HG03460 (cell line): ENCODE measurements at regions not wholly inside any gene's neighbourhood (a gene's known extent, or its start where the extent isn't known, plus 50 kb on each side); places are given as distances from the start of the nearest gene placed in this dataset.

Experiments used
- ATAC-seq: cut with Tn5 transposase; IDR thresholded peaks from one replicate; pipeline ENCODE4 v1.9.1; 2021; ENCODE audit not compliant: unreplicated experiment

DNA sequence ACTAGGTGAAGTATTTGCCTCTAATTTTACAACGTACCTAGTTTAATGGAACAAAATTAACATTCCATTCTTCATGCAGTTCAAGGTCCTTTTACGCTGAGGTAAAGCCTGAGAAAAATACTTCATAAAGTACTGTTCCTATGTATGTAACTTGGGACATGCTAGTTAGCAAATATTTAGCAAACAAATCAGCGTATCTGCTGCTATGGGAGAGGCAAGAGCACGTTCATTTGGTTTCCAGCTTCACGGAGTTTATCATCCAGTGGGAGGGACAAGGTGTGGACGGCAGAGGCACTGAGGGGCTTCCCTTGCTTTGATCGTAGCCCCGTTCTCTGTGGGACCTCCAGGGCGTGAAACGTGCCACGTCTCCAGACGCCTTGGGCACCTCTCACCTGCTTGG is 248.8 kb downstream of the IRS2 start:
- no peak for ATAC-seq

GRCh38 chr13:109533350-109533749 is 253.0 kb downstream of the IRS2 start:
- ATAC-seq = no peak

- no peak for ATAC-seq
These were observed 256.4 kb downstream of the IRS2 start for GRCh38 chr13:109529964-109530363.

DNA sequence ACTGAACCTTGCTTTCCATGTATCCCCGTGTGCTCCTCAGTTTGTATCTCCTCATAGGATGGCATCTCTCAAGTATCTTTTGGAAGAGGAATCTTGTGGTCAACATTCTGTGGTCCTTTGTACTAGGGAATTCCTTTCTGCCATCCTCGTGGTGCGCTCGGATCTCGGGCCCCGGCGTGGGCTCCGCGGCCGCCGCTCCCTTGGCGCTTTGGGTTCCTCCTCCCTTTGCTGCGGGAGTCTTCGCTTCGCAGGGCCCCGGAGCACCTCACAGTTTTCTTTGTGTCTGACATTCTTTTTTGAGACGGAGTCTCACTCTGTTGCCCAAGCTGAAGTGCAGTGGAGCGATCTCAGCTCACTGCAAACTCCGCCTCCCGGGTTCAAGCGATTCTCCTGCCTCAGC is 264.7 kb downstream of the IRS2 start:
- no peak for ATAC-seq

- no peak for ATAC-seq
These were observed 268.9 kb downstream of the IRS2 start for GRCh38 chr13:109517517-109517916.

DNA sequence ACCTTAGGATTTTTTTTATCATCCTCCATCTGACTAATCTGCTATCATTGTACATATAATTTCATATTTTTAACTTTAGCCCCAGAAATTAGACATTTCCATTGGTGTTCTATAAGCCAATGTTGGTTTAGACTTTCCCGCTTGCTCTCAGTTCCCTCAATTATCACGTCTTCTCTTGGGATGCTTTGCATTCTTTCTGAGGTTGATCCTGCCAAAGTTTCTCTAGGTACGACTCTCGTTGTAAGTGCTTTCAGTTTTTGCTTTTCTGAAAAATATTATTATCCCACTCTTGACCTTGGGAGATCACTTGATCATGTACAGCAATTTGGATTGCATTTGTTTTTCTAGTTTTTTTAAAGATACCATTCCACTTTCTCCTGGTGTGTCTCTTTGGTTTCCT is 270.2 kb downstream of the IRS2 start:
- ATAC-seq = no peak

DNA sequence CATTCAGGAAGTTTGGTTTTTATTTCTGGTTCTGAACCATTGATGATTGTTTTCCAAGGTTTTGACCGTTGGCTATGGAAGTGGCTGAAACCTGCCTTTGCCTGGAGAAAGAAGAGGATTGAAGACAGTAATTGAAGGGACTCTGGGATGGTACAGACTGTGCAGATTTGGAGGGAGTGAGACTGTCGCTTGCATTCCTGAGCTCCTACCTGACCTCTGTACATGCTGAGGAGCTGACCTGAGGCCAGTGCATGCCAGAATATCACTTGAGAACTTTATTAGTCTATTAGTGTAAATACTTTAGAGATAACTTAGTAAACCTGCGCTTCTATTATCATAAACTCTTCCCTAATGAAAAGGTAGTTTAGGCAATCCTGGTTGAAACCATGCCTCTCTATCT is 276.4 kb downstream of the IRS2 start:
- ATAC-seq = no peak

DNA sequence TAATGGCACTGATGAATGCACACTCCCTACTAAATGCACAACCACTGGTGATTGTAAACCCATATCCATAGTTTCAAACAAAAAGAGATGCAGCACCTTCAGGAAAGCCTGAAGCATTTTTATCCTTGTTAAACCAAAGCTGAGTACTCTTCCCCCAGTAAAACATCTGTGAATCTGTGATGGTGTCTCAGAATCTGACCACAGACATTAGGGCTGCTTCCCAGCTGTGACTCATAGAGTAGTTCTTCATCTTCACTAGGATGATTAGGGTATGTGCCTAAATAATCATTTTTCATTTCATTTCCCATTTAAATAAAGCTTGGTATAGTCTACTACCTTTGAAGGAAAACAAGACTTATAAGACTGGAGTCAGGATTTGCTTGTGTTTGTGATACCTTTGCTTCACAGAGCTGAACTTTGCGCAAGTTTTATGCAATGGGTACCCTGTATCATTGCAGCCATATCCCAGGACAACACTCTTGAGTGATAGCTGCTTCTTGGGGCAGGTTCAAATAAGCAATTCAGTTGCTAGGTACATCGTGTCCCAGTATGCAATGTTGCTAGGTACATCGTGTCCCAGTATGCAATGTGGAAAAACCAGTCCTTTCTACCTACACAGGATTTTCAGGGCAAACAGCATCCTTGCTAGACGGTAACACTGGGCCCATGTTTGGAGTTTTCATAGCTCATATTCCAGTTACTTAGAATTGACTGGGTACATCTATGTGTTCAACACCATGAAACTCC is 277.1 kb downstream of the IRS2 start:
- no peak for ATAC-seq

DNA sequence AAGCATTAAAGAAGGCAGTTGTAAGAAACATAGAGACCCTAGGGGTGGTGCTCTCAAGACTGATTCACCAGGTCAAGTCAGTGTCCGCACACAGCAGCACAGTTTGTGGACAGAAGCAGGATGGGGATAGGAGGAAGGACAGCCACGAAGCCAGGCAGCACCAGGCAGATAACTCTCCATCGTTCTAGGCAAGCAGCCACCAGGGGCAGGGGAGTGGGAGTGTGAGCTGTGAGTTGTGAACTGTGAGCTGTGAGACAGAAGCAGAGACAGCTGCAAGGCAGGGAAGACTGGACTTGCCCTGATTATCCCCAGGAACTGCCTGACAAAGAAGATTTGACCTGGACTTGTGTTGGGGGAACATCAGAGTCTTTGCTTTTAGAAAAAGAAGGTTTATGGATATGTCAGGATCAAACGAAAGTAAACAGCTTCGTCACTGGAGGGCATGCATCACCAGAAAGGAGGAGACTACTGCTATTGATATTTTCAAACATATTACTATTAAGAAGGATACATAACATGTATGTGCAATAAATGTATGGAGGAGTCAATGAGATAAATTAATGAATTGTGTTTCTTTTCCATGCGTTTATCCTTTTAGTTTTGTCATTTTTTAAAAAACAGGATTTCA is 286.1 kb downstream of the IRS2 start:
- no peak for ATAC-seq

DNA sequence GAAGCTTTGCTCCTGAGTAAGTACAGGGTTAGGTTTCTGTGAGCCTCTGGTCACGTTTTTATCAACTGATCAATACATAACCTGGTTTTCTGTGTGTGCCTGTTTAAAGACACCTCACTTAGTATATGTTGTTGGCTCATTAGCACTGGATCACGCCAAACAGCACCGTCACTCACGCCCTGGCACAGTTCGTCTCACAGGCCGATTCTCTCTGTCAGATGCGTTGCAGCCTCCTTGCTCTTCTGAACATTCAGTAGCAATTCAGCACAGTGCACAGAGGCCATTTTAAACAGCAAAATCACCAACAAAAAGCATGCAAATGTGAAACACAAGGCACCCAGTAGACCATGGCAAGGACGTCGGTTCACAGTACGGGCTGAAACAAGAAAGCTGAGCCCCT is 288.5 kb downstream of the IRS2 start:
- ATAC-seq = no peak

DNA sequence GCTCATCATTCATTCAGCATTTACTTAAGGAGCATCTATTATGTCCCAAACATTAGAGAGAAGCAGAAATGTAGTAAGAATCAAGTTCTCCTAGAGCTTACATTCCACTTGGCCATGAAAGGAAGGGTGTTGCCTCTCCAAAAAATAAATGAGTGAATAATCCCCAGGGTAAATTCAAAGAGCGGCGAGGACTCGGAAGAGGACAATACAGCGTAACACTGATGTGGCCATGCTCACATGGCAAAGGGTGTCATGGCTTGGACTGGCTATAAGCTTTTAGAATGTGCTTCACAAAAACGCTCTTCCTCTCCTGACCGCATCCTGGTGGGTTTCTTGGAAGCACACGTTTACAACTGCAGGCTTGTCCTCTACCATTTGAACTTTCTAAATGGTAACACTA is 290.2 kb downstream of the IRS2 start:
- no peak for ATAC-seq

DNA sequence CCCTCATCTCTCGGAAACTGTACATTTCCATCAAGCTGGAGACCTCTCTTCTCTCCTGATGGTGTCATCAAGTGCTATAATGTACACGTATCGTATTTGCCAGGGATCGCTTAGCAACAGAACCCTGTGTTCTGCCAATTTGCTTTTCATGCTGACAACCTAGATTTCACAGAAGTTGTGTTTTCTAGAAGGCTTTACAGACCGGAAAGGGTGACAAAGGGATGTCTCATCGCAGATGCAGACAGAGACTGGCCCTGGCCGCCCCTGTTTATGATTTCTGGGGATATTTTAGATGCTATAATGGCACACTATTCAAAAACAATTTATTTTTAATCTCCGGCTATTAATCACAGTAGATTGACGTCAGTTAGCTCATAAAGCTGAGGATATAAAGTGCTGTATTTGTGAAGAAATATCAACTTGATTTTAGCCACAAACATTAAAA is 291.4 kb downstream of the IRS2 start:
- ATAC-seq = no peak

- no peak for ATAC-seq
These were observed 301.1 kb downstream of the IRS2 start for GRCh38 chr13:109485136-109485794.

- no peak for ATAC-seq
These were observed 303.1 kb downstream of the IRS2 start for GRCh38 chr13:109483284-109483683.

- ATAC-seq = no peak
These were observed 305.3 kb downstream of the IRS2 start for GRCh38 chr13:109481040-109481439.

DNA sequence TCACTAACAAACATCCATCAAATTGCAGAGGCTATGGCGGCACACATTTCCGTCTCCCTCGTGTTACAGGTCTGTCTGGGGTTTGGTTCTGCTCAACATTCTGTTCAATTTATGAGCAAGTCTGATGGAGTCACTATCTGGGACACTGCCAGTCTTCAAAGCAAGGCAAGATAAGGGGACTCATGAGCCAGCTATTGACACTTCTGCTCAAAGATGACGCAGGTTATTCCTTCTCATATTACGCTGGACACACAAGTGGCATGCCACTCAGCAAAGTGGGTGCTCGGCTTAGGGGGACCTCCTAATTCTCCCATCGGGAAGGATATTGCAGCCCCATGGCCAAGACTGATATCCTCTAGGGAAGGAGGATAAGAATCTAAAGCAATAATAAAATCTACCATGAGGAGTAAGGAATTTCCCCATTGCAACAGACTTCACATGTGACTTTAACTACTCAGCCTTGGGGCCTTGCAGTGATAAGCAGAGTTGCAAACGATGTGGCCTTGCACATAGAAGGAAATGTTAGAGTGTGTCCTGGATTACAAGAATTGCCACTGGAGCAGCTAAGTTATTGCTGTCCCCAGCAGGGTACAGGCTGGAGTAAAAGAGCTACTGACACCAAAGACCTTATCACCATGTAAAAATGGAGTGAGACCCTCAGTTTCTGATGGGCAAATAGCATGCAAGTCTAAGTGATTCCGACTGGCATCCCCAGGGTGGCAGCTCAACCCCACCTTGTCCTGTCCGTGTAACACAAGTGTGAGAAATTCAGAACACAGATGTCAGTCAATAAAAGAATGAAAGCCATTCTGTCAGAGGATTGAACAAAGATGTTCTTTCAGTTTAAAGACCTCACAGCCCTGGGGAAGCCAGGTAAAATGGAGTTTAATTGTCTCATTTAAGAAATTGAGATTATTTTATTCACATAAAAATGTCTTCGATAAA is 306.1 kb downstream of the IRS2 start:
- no peak for ATAC-seq

DNA sequence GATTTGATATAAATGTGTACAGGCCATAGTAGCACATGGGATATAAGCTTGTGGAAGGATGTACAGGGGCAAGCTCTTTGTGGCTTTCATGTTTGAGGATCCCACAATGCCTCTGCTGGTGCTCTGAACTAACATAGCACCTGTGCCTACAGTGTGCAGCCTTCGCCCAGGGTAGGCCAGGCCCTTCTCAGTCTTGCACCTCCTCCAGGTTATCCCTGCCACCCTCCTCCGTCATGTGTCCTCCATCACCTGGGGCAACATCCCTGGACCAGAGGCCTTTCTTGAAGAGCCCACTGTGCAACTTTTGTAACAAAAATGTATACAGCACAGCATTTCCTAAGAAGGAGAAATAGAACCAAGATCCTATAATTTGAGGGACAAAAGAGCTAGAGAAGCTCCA is 306.8 kb downstream of the IRS2 start:
- ATAC-seq = no peak

DNA sequence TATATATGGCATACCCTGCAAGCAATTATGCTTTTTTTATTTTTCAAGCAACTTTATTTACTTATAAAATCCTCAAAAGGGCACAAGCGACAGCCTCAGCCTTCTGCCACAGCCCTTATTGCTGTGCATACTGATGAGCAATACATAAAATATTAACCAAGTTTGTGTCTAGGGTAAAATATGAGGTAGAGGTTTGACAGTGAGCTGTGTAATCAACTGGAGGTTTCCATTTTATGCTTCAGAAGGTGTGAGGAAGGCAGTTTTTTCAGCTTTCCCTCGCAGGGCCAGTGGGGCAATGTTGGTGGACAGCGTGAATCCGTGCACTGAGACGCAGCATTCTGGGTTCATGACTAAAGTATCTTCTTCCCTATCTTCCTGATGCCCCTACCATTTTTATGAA is 310.4 kb downstream of the IRS2 start:
- ATAC-seq = no peak

- no peak for ATAC-seq
These were observed 318.3 kb downstream of the IRS2 start for GRCh38 chr13:109468123-109468522.

DNA sequence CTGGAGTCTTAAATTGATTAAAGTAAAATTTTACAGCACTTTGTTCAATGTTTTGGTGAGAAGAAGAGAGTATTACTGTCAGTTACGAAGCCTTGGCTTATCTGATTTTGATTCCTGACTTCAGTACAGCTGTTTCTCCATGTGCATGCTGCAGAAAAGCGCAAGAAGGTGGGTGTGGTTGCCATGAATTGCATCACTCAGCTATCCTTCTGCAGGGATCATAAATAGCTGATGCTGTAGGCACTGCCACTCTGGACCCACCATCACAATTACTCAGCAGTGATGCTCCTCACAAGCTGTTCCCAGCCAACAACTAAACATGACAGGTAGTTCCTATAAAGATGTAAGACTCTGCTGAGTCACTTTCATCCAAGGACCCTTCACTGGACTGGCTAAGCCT is 321.2 kb downstream of the IRS2 start:
- ATAC-seq = no peak
